LNCaP clone FGC (cell line): ENCODE measurements at regions not wholly inside any gene's neighbourhood (a gene's known extent, or its start where the extent isn't known, plus 50 kb on each side); places are given as distances from the start of the nearest gene placed in this dataset.
"Not testable (repeated sequence)": the region's sequence is repeated elsewhere in the genome, so short reads cannot be mapped to it uniquely, and the experiment has no call there.

Experiments
- DNase-seq: peaks from one replicate; pipeline ENCODE4 v3.0.0-alpha.2; 2011; ENCODE audit warnings: low read depth
- H3K4me3 ChIP-seq: 2 replicates; pipeline ENCODE4 v1.5.1; 2011; ENCODE audit warnings: mild to moderate bottlenecking, low read depth, low read length, control low read depth
- TF ChIP-seq, protein P1 (sequence below): IDR thresholded peaks from 2 replicates; pipeline ENCODE4 v1.5.1; 2012; ENCODE audit warnings: mild to moderate bottlenecking; ENCODE audit not compliant: control insufficient read depth, insufficient read depth; ENCODE audit errors: extremely low read depth

DNA sequence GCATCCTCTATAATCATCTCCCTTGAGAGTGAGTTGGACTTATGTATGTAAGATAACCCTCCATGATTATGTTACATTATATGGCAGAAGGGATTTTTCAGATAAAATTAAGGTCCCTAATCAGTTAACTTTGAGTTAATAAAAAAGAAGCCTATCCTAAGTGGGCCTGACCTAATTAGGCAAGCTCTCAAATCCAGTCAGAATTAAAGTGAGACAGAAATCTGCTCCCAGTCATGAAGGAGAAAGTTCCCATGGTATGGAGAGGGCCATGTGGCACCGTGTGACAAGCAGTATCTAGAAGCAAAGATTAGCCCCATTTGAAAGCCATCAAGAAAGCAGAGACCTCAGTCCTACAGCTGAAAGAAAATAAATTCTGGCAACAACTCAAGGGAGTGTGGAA lies 202.4 kb downstream of the PRELID2 start:
- H3K4me3 ChIP-seq = no peak overlapping the region
- TF ChIP-seq, protein P1, sequence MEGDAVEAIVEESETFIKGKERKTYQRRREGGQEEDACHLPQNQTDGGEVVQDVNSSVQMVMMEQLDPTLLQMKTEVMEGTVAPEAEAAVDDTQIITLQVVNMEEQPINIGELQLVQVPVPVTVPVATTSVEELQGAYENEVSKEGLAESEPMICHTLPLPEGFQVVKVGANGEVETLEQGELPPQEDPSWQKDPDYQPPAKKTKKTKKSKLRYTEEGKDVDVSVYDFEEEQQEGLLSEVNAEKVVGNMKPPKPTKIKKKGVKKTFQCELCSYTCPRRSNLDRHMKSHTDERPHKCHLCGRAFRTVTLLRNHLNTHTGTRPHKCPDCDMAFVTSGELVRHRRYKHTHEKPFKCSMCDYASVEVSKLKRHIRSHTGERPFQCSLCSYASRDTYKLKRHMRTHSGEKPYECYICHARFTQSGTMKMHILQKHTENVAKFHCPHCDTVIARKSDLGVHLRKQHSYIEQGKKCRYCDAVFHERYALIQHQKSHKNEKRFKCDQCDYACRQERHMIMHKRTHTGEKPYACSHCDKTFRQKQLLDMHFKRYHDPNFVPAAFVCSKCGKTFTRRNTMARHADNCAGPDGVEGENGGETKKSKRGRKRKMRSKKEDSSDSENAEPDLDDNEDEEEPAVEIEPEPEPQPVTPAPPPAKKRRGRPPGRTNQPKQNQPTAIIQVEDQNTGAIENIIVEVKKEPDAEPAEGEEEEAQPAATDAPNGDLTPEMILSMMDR = no peak
- DNase-seq = no peak

DNA sequence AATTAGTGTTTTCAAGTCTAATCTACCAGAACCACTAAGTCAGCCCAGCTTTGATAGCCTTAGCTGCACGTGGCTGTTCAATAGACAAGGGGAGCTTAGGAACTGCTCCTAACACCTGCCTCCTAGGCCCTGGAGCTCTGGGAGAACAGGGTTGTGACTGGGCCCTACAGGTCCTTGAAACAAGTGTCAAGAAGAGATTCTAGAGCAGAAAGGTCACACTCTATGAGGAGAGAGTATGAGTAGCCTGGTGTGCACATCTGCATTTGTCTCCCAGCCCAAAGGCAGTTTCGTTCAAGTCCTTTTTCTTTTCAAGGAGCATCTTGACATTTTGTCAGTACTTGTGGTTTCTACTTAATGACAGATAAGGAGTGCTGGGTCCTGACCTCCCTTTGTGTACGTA lies 206.1 kb downstream of the PRELID2 start:
- TF ChIP-seq, protein P1 = no peak
- no peak for DNase-seq
- H3K4me3 ChIP-seq = no peak overlapping the region

DNA sequence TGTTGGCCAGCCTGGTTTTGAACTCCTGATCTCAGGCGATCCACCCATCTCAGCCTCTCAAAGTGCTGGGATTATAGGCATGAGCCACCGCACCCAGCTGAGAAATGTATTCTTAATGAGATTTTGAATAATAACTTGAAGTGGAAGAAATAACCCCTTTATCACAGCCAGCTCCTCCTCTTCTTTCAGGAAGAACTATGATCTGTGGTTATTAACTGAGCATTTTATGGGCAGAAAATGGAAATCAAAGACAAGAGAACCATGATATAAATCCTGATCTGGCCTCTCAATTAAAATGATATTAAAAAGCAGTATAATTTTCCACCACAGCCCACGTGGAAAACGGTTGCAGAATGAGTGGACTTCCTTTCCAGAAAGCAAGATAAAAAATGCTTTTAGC lies 206.6 kb downstream of the PRELID2 start:
- H3K4me3 ChIP-seq = no peak overlapping the region
- TF ChIP-seq, protein P1 = no peak

DNA sequence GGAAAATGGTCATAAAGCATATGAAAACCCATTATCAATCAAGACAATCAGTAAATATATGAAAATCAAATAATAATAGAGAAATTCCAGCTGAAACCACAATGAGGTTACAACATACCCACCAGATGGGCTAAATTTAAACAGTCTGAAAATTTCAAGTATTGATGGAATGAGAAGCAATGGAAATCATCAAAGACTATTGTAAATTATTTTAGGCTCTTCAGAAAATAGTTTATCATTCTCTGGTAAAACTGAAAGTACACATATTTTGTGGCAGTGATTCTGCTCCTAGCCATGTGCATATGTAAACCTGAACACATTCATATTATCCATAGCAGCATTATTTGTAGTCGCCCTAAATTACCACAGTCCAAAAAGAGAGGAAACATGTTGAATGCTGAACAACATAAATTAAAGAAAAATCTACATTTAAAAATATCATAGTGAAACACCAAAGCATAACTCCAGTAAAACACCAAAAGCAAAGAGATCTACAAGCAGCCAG lies 215.3 kb downstream of the PRELID2 start:
- TF ChIP-seq, protein P1 = no peak

More for the DNA sequence above, 206.6 kb downstream of the PRELID2 start:
- no peak for DNase-seq

DNA sequence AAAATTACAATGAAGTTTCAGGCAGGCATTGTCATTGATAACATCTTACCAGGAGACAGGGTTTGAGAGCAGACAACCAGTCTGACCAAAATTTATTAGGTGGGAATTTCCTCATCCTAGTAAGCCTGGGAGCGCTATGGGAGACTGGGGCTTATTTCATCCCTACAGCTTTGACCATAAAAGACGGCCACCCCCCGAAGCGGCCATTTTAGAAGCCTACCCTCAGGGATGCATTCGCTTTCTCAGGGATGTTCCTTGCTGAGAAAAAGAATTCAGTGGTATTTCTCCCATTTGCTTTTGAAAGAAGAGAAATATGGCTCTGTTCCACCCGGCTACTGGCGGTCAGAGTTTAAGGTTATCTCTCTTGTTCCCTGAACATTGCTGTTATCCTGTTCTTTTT lies 218.4 kb downstream of the PRELID2 start:
- not testable (repeated sequence) for H3K4me3 ChIP-seq, DNase-seq

More for the DNA sequence above, 215.3 kb downstream of the PRELID2 start:
- no peak for DNase-seq
- no peak overlapping the region for H3K4me3 ChIP-seq

DNA sequence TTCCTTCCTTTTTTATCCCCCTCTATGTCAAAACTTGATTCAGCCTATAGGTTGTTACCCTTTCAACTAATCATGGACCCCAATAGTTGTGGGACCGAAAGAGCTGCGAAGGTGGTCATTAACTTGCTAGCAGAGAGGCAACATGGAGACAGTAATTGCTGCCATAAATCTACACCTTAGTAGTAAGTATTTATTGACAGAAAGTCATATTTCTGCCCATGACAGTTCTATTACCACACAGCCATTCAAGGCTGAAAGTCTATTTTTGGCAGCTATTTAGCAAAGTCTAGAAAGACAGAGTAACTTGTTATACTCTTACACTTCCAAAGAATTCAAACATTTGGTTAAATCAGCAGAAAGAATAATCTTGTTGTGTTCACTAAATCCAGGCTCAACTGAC lies 236.2 kb downstream of the PRELID2 start:
- DNase-seq = no peak
- H3K4me3 ChIP-seq = no peak overlapping the region
- TF ChIP-seq, protein P1 = no peak

DNA sequence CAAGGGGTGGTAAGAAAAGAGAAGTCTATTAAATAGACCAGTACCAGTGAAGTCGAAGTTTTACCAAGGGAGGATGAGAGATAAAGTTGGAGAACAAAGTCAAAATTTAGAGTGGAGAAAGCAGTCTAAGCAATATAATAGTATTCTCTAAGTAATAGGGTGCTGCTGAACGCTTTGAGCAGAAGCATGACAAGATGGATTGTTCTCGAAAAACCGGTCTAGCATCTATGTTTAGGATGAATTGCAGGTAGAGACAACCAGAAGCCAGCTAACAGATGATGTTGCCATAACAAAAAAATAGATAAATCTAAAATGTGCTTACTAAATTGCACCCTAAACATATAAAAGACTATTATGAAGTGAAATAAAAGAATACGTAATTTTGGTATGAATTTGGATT lies 237.0 kb downstream of the PRELID2 start:
- no peak for DNase-seq
- H3K4me3 ChIP-seq = no peak overlapping the region
- TF ChIP-seq, protein P1 = no peak
